ENCODE measurements at regions not wholly inside any gene's neighbourhood (a gene's known extent, or its start where the extent isn't known, plus 50 kb on each side); places are given as distances from the start of the nearest gene placed in this dataset.

DNA sequence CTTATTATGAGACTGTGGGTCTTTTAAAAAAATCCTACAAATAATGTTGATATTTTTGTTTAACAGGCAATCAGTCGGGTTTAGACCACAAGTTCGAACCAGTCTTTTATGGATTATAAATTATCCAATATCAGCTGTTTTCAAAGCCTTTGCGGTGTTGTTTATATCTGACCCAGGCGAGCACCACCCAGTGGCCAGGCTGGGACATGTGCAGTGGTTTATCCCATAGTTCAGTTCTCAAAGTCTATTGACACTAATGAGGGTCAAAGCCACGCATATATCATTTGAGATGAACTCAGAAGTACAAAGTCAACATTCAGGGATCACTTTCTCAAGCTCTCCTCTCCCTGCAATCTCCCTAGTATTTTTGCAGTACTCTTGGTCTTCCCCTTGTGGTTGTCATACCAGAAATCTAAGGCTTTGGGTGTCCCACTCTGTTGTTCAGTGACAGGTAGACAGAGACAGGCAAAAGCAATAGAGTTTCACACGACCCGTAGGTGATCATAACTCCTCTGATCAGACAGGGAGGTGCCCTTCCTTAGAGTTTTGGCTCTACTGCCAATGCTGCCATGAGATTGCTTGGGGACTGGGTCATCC, 117.4 kb upstream of the POM121L12 start:
- Histone ChIP-seq H3K9ac (ENCODE audit: low read length) (no peak overlapping the region), H3K27me3 (ENCODE audit: low read length) (no peaks in the 10 kb centered on the region), H3K9me3 (ENCODE audit: low read length) (peaks cover 22% of the 10 kb centered on the region), H3K4me1 (ENCODE audit: low read length) (no peaks in the 10 kb centered on the region), H3K4me3 (ENCODE audit: low read length) (no peak overlapping the region), H3K27ac (ENCODE audit: low read length) (no peak overlapping the region), H2AFZ (ENCODE audit: low read length) (no peak overlapping the region), H3K79me2 (ENCODE audit: low read length) (no peaks in the 10 kb centered on the region), H4K20me1 (ENCODE audit: insufficient read depth, low read depth, low read length) (no peaks in the 10 kb centered on the region), H3K4me2 (ENCODE audit: low read depth, low read length, poor library complexity, severe bottlenecking) (no peak overlapping the region), H3K9me2 (replicated peaks; ENCODE audit: insufficient read depth, low read length) (no peaks in the 10 kb centered on the region), H3K36me3 (ENCODE audit: insufficient read depth, low read length) (no peaks in the 10 kb centered on the region)
- DNase-seq, result peak; percentile 43

DNA sequence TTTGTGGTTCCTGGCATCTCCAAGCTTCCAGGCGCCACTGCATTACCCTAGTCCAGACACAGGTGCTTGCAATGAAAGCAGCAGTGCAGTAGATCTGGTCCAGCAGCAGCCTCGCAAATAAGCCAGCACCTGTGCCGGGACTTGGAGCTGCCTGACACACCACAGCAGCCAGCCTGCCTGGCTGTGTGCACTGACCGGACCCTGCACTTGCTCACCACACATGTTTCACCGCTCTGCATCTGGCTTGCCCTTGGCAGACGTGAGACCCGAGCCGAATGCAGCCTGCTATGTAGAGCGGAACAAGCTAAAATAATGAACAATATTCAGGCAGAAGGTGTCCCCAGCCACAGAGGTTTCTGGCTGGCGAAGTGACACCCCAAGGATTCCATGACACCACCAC, 123.6 kb upstream of the POM121L12 start:
- H3K4me3 ChIP-seq (ENCODE audit: low read length), result no peak overlapping the region
- H3K79me2 ChIP-seq (ENCODE audit: low read length), result no peaks in the 10 kb centered on the region
- no peak overlapping the region for H3K27ac ChIP-seq (ENCODE audit: low read length)
- peaks cover 12% of the 10 kb centered on the region for H3K9me3 ChIP-seq (ENCODE audit: low read length)
- no peak overlapping the region for H3K4me2 ChIP-seq (ENCODE audit: low read depth, low read length, poor library complexity, severe bottlenecking)
- no peaks in the 10 kb centered on the region for H4K20me1 ChIP-seq (ENCODE audit: insufficient read depth, low read depth, low read length)
- H2AFZ ChIP-seq (ENCODE audit: low read length), result no peak overlapping the region
- no peaks in the 10 kb centered on the region for H3K36me3 ChIP-seq (ENCODE audit: insufficient read depth, low read length)
- no peaks in the 10 kb centered on the region for H3K27me3 ChIP-seq (ENCODE audit: low read length)
- no peak overlapping the region for H3K9ac ChIP-seq (ENCODE audit: low read length)
- DNase-seq, result no peak
- H3K9me2 ChIP-seq (replicated peaks; ENCODE audit: insufficient read depth, low read length), result no peaks in the 10 kb centered on the region
- no peaks in the 10 kb centered on the region for H3K4me1 ChIP-seq (ENCODE audit: low read length)

DNA sequence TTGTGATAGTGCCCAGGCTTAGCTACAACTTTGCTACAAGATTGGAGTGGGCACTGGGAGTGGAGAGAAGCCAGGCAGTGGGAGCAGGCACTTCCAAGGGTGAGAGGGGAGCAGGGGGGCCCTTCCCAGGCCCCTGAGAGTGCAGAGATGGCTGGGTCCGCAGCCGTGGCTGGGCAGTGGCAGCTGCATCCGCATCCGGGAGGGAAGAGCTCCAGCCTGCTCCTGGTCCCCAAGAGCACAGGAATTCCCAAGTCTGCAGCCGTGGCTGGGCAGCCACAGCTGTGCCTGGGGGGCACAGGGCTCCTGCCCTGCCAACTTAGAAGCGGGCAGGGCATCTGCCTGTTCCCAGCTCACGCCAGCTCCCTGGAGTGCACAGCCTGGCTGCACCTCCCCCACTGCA, 124.1 kb upstream of the POM121L12 start:
- H4K20me1 ChIP-seq (ENCODE audit: insufficient read depth, low read depth, low read length), result no peaks in the 10 kb centered on the region
- H3K27me3 ChIP-seq (ENCODE audit: low read length), result no peaks in the 10 kb centered on the region
- H3K4me2 ChIP-seq (ENCODE audit: low read depth, low read length, poor library complexity, severe bottlenecking), result no peak overlapping the region
- no peak overlapping the region for H3K27ac ChIP-seq (ENCODE audit: low read length)
- H3K36me3 ChIP-seq (ENCODE audit: insufficient read depth, low read length), result no peaks in the 10 kb centered on the region
- H3K9me3 ChIP-seq (ENCODE audit: low read length), result peaks cover 12% of the 10 kb centered on the region
- no peaks in the 10 kb centered on the region for H3K9me2 ChIP-seq (replicated peaks; ENCODE audit: insufficient read depth, low read length)
- DNase-seq, result no peak
- H3K9ac ChIP-seq (ENCODE audit: low read length), result no peak overlapping the region
- H3K79me2 ChIP-seq (ENCODE audit: low read length), result no peaks in the 10 kb centered on the region
- no peaks in the 10 kb centered on the region for H3K4me1 ChIP-seq (ENCODE audit: low read length)
- no peak overlapping the region for H2AFZ ChIP-seq (ENCODE audit: low read length)
- no peak overlapping the region for H3K4me3 ChIP-seq (ENCODE audit: low read length)

DNA sequence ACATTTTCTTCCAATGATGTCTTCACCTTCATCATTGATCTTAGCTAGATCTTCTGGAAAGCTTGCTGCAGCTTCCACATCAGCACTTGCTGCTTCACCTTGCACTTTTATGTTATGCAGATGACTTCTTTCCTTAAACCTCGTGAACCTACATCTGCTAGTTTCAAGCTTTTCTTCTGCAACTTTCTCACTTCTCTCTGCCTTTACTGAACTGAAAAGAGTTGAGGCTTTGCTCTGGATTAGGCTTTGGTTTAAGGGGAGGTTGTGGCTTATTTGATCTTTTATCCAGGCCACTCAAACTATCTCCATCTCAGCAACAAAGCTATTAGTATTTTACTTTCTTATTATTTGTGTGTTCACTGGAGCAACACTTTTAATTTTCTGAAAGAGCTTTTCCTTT, 125.5 kb upstream of the POM121L12 start:
- Histone ChIP-seq H3K4me2 (ENCODE audit: low read depth, low read length, poor library complexity, severe bottlenecking) (no peak overlapping the region), H3K36me3 (ENCODE audit: insufficient read depth, low read length) (no peaks in the 10 kb centered on the region), H3K9me3 (ENCODE audit: low read length) (peaks cover 12% of the 10 kb centered on the region), H3K4me3 (ENCODE audit: low read length) (no peak overlapping the region), H3K9me2 (replicated peaks; ENCODE audit: insufficient read depth, low read length) (no peaks in the 10 kb centered on the region), H3K9ac (ENCODE audit: low read length) (no peak overlapping the region), H4K20me1 (ENCODE audit: insufficient read depth, low read depth, low read length) (no peaks in the 10 kb centered on the region), H3K79me2 (ENCODE audit: low read length) (no peaks in the 10 kb centered on the region), H2AFZ (ENCODE audit: low read length) (no peak overlapping the region), H3K27ac (ENCODE audit: low read length) (no peak overlapping the region), H3K4me1 (ENCODE audit: low read length) (no peaks in the 10 kb centered on the region), H3K27me3 (ENCODE audit: low read length) (no peaks in the 10 kb centered on the region)
- no peak for DNase-seq

DNA sequence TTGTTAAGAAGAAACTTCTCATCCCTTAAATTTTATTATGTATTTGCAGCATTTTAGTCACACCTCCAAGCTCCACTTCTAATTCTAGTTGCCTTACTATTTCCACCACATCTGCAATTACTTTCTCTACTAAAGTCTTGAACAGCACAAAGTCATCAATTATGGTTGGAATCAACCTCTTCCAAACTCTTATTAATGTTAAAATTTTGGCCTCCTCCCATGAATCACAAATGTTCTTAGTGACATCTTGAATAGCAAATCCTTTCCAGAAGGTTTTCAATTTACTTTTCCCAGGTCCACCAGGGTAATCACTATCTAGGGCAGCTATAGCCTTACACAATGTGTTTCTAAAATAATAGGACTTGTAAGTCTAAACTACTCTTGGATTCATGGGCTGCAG, 126.3 kb upstream of the POM121L12 start:
- H3K79me2 ChIP-seq (ENCODE audit: low read length), result no peaks in the 10 kb centered on the region

DNA sequence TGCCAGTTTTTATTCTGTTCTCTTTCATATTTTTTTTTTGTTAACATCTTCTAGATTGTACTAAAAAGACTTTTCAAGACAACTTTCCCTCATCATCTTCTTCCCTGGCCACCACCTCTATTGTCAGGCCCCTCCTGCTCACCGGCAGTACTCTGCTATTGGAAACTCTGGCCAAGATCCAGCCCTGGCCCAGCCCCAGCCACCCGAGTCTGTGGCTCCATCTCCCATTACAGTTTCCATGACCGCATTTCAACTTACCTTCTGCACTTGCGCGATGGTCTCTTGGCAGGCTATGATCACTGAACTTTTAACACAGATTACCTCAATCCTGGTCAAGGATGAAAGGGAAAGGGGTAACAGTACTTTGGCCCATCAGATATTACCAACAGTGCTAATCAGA, 137.7 kb upstream of the POM121L12 start:
- Histone ChIP-seq H3K4me1 (ENCODE audit: low read length) (no peaks in the 10 kb centered on the region), H3K4me2 (ENCODE audit: low read depth, low read length, poor library complexity, severe bottlenecking) (no peak overlapping the region), H3K36me3 (ENCODE audit: insufficient read depth, low read length) (no peaks in the 10 kb centered on the region), H3K9me3 (ENCODE audit: low read length) (peaks cover 21% of the 10 kb centered on the region), H3K27ac (ENCODE audit: low read length) (no peak overlapping the region), H4K20me1 (ENCODE audit: insufficient read depth, low read depth, low read length) (no peaks in the 10 kb centered on the region), H3K4me3 (ENCODE audit: low read length) (no peak overlapping the region), H3K9ac (ENCODE audit: low read length) (no peak overlapping the region), H2AFZ (ENCODE audit: low read length) (no peak overlapping the region), H3K79me2 (ENCODE audit: low read length) (no peaks in the 10 kb centered on the region), H3K27me3 (ENCODE audit: low read length) (no peaks in the 10 kb centered on the region), H3K9me2 (replicated peaks; ENCODE audit: insufficient read depth, low read length) (no peaks in the 10 kb centered on the region)
- DNase-seq, result no peak

More for the DNA sequence above, 126.3 kb upstream of the POM121L12 start:
- H3K9ac ChIP-seq (ENCODE audit: low read length), result no peak overlapping the region
- H3K27ac ChIP-seq (ENCODE audit: low read length), result no peak overlapping the region
- H2AFZ ChIP-seq (ENCODE audit: low read length), result no peak overlapping the region
- H3K36me3 ChIP-seq (ENCODE audit: insufficient read depth, low read length), result no peaks in the 10 kb centered on the region
- no peaks in the 10 kb centered on the region for H4K20me1 ChIP-seq (ENCODE audit: insufficient read depth, low read depth, low read length)
- no peak overlapping the region for H3K4me3 ChIP-seq (ENCODE audit: low read length)
- no peak for DNase-seq
- no peak overlapping the region for H3K4me2 ChIP-seq (ENCODE audit: low read depth, low read length, poor library complexity, severe bottlenecking)
- no peaks in the 10 kb centered on the region for H3K27me3 ChIP-seq (ENCODE audit: low read length)
- no peaks in the 10 kb centered on the region for H3K4me1 ChIP-seq (ENCODE audit: low read length)
- no peaks in the 10 kb centered on the region for H3K9me2 ChIP-seq (replicated peaks; ENCODE audit: insufficient read depth, low read length)
- H3K9me3 ChIP-seq (ENCODE audit: low read length), result peaks cover 12% of the 10 kb centered on the region

DNA sequence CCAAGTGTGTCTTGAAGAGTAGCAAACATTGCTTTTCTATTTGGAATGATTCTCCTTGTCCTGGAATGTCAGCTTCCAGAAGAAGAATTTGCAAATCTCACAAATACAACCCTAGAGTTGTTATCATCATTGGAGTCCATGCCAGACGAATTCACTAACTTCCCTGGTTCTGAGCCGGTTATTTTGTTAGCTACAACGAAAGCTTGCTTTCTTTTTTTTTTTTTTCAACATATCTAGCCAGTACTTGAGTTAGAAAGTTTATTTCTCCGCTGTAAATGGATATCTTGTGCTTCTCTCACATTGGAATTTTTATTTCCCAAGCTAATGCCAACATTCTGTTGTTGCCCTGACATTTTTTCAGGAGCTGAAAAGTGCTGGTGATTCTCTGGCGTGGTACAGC, 138.1 kb upstream of the POM121L12 start:
- H3K4me1 ChIP-seq (ENCODE audit: low read length), result no peaks in the 10 kb centered on the region

DNA sequence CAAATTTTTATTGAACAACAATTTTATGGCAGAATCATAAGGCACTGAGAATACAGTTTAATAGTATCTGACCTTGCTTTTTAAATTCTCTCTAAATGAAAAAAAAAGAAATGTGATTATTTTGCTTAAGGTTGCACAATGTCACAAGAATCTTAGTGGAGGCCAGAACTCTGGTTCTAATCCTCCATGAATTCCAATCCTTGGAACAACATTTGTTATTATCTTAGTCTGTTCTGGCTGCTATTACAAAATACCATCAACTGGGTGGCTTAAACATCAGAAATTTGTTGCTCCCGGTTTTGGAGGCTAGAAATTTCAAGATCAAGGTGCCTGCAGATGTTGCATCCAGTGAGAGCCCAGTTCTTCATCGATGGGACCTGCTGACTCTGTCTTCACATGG, 158.2 kb upstream of the POM121L12 start:
- Histone ChIP-seq H3K9me2 (replicated peaks; ENCODE audit: insufficient read depth, low read length) (no peaks in the 10 kb centered on the region), H3K27me3 (ENCODE audit: low read length) (no peaks in the 10 kb centered on the region), H3K9me3 (ENCODE audit: low read length) (peaks cover 31% of the 10 kb centered on the region), H3K4me1 (ENCODE audit: low read length) (no peaks in the 10 kb centered on the region), H3K36me3 (ENCODE audit: insufficient read depth, low read length) (no peaks in the 10 kb centered on the region), H3K79me2 (ENCODE audit: low read length) (no peaks in the 10 kb centered on the region), H3K4me3 (ENCODE audit: low read length) (no peak overlapping the region), H4K20me1 (ENCODE audit: insufficient read depth, low read depth, low read length) (no peaks in the 10 kb centered on the region), H3K4me2 (ENCODE audit: low read depth, low read length, poor library complexity, severe bottlenecking) (no peak overlapping the region), H3K9ac (ENCODE audit: low read length) (no peak overlapping the region), H3K27ac (ENCODE audit: low read length) (no peak overlapping the region), H2AFZ (ENCODE audit: low read length) (no peak overlapping the region)
- no peak for DNase-seq

More for the DNA sequence above, 138.1 kb upstream of the POM121L12 start:
- Histone ChIP-seq H3K4me3 (ENCODE audit: low read length) (no peak overlapping the region), H3K79me2 (ENCODE audit: low read length) (no peaks in the 10 kb centered on the region), H3K27me3 (ENCODE audit: low read length) (no peaks in the 10 kb centered on the region), H3K4me2 (ENCODE audit: low read depth, low read length, poor library complexity, severe bottlenecking) (no peak overlapping the region), H2AFZ (ENCODE audit: low read length) (no peak overlapping the region), H3K27ac (ENCODE audit: low read length) (no peak overlapping the region), H3K36me3 (ENCODE audit: insufficient read depth, low read length) (no peaks in the 10 kb centered on the region), H3K9ac (ENCODE audit: low read length) (no peak overlapping the region), H3K9me3 (ENCODE audit: low read length) (peaks cover 18% of the 10 kb centered on the region), H3K9me2 (replicated peaks; ENCODE audit: insufficient read depth, low read length) (no peaks in the 10 kb centered on the region), H4K20me1 (ENCODE audit: insufficient read depth, low read depth, low read length) (no peaks in the 10 kb centered on the region)
- no peak for DNase-seq

DNA sequence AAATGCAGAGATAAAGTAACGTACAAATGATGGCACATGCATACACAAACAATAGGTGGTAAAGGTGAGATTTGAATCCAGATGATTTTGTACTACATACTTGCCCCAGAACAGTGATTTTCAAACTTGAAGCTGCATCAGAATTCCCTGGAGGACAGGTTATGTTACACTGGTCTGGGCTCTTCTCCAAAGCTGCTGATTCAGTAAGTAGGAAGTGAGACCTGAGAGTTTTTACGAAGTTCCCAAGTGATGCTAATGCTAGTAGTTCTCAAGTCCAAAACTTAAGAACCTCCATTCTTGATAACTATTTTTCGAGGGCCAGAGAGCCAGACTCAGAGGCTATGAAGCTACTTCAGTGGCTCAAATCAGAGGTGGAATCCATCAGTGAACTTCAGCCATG, 159.0 kb upstream of the POM121L12 start:
- H3K9me3 ChIP-seq (ENCODE audit: low read length), result peaks cover 26% of the 10 kb centered on the region
- H3K79me2 ChIP-seq (ENCODE audit: low read length), result no peaks in the 10 kb centered on the region
- no peak overlapping the region for H3K9ac ChIP-seq (ENCODE audit: low read length)
- no peak overlapping the region for H2AFZ ChIP-seq (ENCODE audit: low read length)
- no peaks in the 10 kb centered on the region for H3K4me1 ChIP-seq (ENCODE audit: low read length)
- no peak overlapping the region for H3K4me2 ChIP-seq (ENCODE audit: low read depth, low read length, poor library complexity, severe bottlenecking)
- H3K9me2 ChIP-seq (replicated peaks; ENCODE audit: insufficient read depth, low read length), result no peaks in the 10 kb centered on the region
- no peaks in the 10 kb centered on the region for H3K27me3 ChIP-seq (ENCODE audit: low read length)
- no peak overlapping the region for H3K27ac ChIP-seq (ENCODE audit: low read length)
- no peak for DNase-seq
- no peaks in the 10 kb centered on the region for H3K36me3 ChIP-seq (ENCODE audit: insufficient read depth, low read length)
- no peak overlapping the region for H3K4me3 ChIP-seq (ENCODE audit: low read length)
- H4K20me1 ChIP-seq (ENCODE audit: insufficient read depth, low read depth, low read length), result no peaks in the 10 kb centered on the region

Measured in Karpas-422 (cell line).